KMS-11 (cell line): ENCODE measurements at regions not wholly inside any gene's neighbourhood (a gene's known extent, or its start where the extent isn't known, plus 50 kb on each side); places are given as distances from the start of the nearest gene placed in this dataset.
"Not testable (repeated sequence)": the region's sequence is repeated elsewhere in the genome, so short reads cannot be mapped to it uniquely, and the experiment has no call there.

Experiments used
- H2AFZ ChIP-seq: fragments of 200-600 bp; sonication (generic); 2 replicates; pipeline ENCODE4 v1.6.1; 2016; ENCODE audit warnings: antibody characterized with exemption, mixed run types, low read depth
- H3K27ac ChIP-seq: fragments of 200-600 bp; sonication (generic); 2 replicates; pipeline ENCODE4 v1.6.1; 2016; ENCODE audit warnings: mild to moderate bottlenecking, mixed run types
- H3K27me3 ChIP-seq: fragments of 200-600 bp; sonication (generic); 2 replicates; pipeline ENCODE4 v1.6.1; 2017; ENCODE audit warnings: mild to moderate bottlenecking, low read depth, mixed run types, moderate library complexity; ENCODE audit not compliant: insufficient read depth
- H3K36me3 ChIP-seq: fragments of 200-600 bp; sonication (generic); 2 replicates; pipeline ENCODE4 v1.6.1; 2017; ENCODE audit warnings: mild to moderate bottlenecking, mixed run types; ENCODE audit not compliant: insufficient read depth
- H3K4me1 ChIP-seq: fragments of 200-600 bp; sonication (generic); 2 replicates; pipeline ENCODE4 v1.6.1; 2016; ENCODE audit warnings: mild to moderate bottlenecking, low read depth, mixed run types; ENCODE audit not compliant: poor library complexity, severe bottlenecking
- H3K4me2 ChIP-seq: fragments of 200-600 bp; sonication (generic); 2 replicates; pipeline ENCODE4 v1.7.0; 2016; ENCODE audit warnings: mild to moderate bottlenecking, mixed run types
- H3K4me3 ChIP-seq: fragments of 200-600 bp; sonication (generic); IDR thresholded peaks from 2 replicates; pipeline ENCODE4 v1.6.1; 2017; ENCODE audit warnings: low read depth, low read length, mixed read lengths; ENCODE audit not compliant: insufficient read depth
- H3K79me2 ChIP-seq: fragments of 200-600 bp; sonication (generic); 2 replicates; pipeline ENCODE4 v1.6.1; 2016; ENCODE audit warnings: low read depth, mixed run types; ENCODE audit not compliant: insufficient read depth
- H3K9ac ChIP-seq: fragments of 200-600 bp; sonication (generic); 2 replicates; pipeline ENCODE4 v1.6.1; 2016; ENCODE audit warnings: mild to moderate bottlenecking, mixed run types
- H4K20me1 ChIP-seq: fragments of 200-600 bp; sonication (generic); 2 replicates; pipeline ENCODE4 v1.6.1; 2016; ENCODE audit warnings: mild to moderate bottlenecking, mixed run types; ENCODE audit not compliant: insufficient read depth

- not testable (repeated sequence) for H2AFZ ChIP-seq, H3K27me3 ChIP-seq, H3K27ac ChIP-seq, H3K4me3 ChIP-seq, H4K20me1 ChIP-seq, H3K36me3 ChIP-seq, H3K4me2 ChIP-seq, H3K9ac ChIP-seq, H3K79me2 ChIP-seq, H3K4me1 ChIP-seq
Measured at GRCh38 chr21:6156712-6157389, 4364.5 kb upstream of the TPTE start.

- not testable (repeated sequence) for H3K79me2 ChIP-seq
Measured at GRCh38 chr21:6157515-6157914, 4363.9 kb upstream of the TPTE start.

GRCh38 chr21:6158171-6158570, 4363.2 kb upstream of the TPTE start:
- H3K4me3 ChIP-seq, H3K27me3 ChIP-seq, H2AFZ ChIP-seq, H4K20me1 ChIP-seq, H3K79me2 ChIP-seq, H3K4me1 ChIP-seq, H3K9ac ChIP-seq, H3K36me3 ChIP-seq, H3K4me2 ChIP-seq, H3K27ac ChIP-seq: not testable (repeated sequence)

More at GRCh38 chr21:6157515-6157914, 4363.9 kb upstream of the TPTE start:
- H3K4me1 ChIP-seq, H3K27ac ChIP-seq, H3K9ac ChIP-seq, H4K20me1 ChIP-seq, H3K4me3 ChIP-seq, H3K36me3 ChIP-seq, H3K27me3 ChIP-seq, H2AFZ ChIP-seq, H3K4me2 ChIP-seq: not testable (repeated sequence)
